Stomach (tissue), 4 donors: ENCODE measurements at regions not wholly inside any gene's neighbourhood (a gene's known extent, or its start where the extent isn't known, plus 50 kb on each side); places are given as distances from the start of the nearest gene placed in this dataset.

ENCODE experiments used
- CTCF ChIP-seq, 7 experiments: fragments of 450-650 bp in 4 of 7; fragments of 200-600 bp in 3 of 7; sonication (generic) in 3 of 7; IDR thresholded peaks; one replicate each; pipeline ENCODE4 v1.5.1; 2016 to 2019; ENCODE audit warnings: antibody characterized with exemption in 7 of 7, control low read depth in 2 of 7, mild to moderate bottlenecking in 1 of 7
- EP300 ChIP-seq: sonication (generic); formaldehyde crosslinking; IDR thresholded peaks from one replicate; pipeline ENCODE4 v1.6.1; 2017; ENCODE audit warnings: antibody characterized with exemption
- POLR2A ChIP-seq, 4 donors: fragments of 450-650 bp; IDR thresholded peaks; one replicate each; pipeline ENCODE4 v1.6.1; 2016; ENCODE audit warnings: antibody characterized with exemption in 4 of 4, control low read depth in 2 of 4, mild to moderate bottlenecking in 1 of 4, moderate library complexity in 1 of 4
- POLR2AphosphoS5 ChIP-seq, 3 donors: sonication (generic); formaldehyde crosslinking; IDR thresholded peaks; one replicate each; pipeline ENCODE4 v1.6.1; 2016; ENCODE audit warnings: antibody characterized with exemption in 3 of 3

GRCh38 chr2:66235428-66235827 is 199.5 kb upstream of the MEIS1 start:
- no peak for TF ChIP-seq EP300
- TF ChIP-seq CTCF (IDR thresholded peaks at IDR 0.05), result no peak
- no peak for TF ChIP-seq POLR2A (IDR thresholded peaks at IDR 0.05)
- no peak for TF ChIP-seq POLR2AphosphoS5 (IDR thresholded peaks at IDR 0.05)
